GM19468 (cell line): ENCODE measurements at regions not wholly inside any gene's neighbourhood (a gene's known extent, or its start where the extent isn't known, plus 50 kb on each side); places are given as distances from the start of the nearest gene placed in this dataset.

Experiments
- ATAC-seq: cut with Tn5 transposase; IDR thresholded peaks from one replicate; pipeline ENCODE4 v1.9.1; 2021; ENCODE audit warnings: mild to moderate bottlenecking, moderate library complexity, moderate number of reproducible peaks; ENCODE audit not compliant: unreplicated experiment; ENCODE audit errors: extremely low read depth

DNA sequence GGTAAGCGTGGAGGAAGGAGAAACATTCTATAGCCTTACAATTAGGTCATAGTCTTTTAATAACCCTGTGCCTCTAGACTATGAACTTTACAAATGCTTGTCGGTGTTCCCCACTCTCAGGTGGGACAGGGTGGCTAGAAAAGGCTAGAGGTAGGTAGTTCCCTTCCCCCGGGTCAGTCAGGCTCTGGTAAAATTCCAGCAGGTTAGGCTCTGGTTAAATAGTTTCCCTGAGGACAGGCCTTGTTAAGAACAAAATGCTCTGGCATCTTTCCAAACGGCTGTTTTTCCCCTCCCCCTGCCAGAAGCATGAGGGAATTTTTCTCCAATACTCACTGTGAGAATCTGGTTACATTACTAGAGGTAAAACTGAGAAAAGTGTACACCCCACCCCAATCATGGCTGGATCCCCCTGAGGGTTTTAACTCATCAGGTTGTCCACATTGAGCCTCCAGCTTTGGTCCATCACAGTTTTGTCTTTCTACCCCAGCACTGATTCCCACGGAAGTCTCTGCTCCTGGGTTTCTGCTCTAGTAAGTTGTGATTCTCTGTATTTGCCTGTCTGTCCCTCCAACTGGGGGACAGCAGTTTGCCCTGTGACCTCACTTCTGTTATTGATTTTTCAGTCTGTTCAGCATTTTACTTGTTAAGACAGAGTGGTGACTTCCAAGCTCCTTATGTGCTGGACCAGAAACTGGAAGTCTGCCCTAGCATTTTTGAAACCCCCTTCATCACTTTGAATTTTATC is 84.7 kb upstream of the ADGRF1 start:
- ATAC-seq = no peak

DNA sequence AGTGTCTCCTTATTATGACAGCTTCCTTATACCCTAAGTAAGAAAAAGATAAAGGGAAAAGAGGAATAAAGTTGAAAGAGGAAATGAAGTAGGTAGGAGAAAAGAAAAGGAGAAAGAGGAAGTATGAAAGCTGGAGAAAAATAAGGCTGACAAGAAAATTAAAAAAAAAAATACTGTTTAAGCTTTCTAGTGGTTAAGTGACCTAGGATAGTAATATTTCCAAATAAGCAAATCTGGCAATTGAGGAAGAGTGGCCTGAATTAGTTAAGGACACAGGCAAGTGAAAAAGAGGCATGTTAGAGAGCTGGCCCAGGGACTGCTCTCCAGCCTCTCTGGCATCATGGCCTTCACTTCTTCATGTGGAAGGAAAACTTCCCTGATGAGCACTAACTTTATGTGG is 76.5 kb upstream of the ADGRF1 start:
- no peak for ATAC-seq

DNA sequence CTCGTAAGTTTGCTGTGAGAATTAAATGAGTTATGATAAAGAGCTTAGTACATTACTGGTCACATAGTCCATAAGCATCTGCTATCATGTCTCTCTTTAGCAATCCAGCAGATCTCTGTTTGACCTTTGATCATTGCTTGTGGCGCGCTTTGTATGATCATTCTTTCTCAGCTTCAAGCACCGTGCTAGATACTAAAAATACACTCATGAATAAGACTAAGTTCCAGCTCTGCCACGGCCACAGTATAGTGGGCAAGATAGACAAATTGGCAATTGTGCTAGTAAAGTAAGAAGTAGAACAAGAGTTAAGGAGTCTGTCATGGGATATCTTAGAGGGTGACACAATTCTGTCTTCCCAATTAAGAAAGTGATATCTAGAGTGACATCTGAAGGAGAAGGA is 75.2 kb upstream of the ADGRF1 start:
- no peak for ATAC-seq

DNA sequence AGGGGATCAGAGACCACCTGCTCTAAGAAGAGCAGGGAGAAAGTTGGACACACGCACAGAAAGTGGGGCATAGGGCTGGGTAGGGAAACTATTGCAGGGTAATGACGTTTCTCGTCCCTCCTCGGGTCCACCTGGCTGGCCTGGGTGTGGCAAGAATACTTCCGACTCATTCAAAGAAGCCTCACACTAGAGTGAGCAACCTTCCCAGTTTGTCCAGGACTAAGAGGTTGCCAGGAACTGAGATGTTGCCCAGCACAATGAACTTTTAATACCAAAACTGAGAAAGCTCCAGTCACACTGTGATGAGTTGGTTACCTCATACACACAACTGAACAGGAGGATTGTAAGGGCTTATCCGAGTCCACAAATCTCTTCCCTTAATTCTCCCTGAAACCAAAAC is 74.5 kb upstream of the ADGRF1 start:
- no peak for ATAC-seq

DNA sequence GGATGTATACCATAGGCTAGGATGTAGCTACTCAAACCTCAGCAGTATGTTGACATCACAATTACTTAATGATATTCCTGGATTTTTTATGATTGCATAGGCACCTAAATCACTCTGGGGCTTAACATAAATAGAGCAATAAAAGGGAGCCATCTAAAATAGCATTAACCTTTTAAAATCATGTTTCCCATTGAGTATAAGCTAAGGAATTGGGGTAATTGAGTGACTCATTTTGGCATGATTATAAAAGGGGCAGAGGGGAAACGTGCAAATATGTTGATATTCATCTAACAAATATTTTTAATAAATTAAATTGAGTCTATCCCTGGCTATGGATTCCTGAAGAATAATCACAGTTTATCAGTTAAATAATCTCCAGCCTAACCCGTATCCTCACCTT is 74.0 kb upstream of the ADGRF1 start:
- ATAC-seq = no peak

DNA sequence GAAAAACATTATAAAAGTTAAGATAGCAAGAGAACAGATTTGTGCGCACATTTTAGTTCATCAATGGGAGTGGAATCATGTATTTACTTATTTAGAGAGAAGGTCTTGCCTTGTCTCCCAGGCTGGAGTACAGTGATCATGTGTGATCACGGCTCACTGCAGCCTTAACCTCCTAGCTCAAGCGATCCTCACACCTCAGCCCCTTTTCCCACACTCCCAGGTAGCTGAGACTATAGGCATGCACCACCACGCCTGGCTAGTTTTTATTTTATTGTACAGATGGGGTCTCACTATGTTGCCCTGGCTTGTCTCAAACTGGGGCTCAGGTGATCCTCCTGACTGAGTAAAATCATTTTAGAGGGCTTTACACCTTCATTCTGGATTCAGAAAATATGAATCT is 72.3 kb upstream of the ADGRF1 start:
- ATAC-seq = no peak

DNA sequence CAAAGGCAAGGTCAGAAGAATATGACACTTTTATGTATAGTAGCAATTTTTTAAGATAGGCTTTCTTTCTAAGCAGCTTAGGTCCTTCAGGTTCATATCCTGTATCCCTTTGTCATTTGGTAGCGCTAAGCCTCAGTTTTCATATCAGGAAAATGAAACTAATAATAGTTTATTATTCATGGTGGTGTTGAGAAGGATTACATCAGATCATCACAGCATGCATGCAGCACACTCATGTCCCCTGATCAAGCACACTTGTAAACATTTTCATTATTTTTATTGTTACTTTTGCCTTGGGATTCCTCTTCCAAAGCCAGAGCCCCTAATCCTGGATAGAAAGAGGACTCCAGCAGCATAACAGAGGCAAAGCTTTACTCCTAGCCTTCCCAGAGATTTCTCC is 70.2 kb upstream of the ADGRF1 start:
- ATAC-seq = no peak

DNA sequence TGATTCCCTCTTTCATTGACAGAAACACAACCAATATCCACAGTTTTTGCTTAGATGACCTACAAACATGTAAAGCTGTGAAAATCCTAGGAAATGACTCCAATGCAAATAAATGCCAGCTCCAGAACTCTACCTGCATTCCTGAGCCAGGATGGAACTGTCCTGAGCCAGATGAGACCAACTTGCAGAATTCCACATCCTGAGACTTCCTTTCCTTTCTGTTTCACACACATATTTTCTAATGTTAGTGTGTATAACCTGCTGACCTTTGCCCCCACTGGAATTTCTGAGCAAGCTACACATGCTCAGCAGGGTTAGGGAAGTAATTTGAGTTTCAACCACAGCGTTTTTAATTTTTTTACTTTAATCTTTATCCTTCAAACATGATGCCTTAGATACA is 69.6 kb upstream of the ADGRF1 start:
- no peak for ATAC-seq

DNA sequence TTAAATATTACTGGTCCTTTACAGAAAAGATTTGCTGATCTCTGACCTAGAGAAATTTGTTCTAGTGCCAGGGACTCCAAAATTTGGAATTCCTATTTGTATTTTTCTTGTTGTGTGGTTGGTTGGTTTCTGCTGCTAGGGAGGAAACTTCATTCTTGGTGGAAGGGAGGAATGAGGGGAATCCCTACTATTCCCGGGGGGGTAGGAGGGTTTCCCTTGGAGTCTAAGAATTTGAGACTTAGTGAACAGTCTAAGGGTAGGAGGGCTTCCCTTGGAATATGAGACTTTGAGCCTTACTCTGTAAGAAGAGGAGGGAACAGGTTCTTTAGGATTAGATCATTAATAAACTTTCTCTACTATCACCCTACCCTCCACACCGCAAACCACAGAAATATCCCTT is 67.1 kb upstream of the ADGRF1 start:
- no peak for ATAC-seq

DNA sequence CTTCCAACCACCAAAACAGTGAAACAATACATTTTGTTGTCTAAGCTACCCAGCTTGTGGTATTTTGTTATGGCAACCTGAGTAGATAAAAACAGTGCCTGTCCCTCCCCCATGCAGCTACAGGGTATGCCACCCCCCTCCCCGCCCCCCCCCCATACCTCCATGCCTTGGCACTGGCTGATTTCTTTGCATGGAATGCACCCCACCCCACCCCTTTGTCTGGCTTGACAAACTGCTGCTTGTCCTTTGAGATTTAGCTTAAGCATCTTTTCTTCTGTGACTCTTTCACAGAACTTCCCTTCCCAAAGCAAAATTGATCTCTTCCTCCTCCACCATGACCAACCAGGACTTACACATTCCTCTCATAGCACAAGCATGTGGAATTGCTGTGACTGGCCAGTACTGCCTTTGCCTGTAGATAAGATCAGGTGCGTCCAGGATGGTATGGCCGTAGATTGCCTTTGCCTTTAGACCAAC is 64.6 kb upstream of the ADGRF1 start:
- no peak for ATAC-seq

DNA sequence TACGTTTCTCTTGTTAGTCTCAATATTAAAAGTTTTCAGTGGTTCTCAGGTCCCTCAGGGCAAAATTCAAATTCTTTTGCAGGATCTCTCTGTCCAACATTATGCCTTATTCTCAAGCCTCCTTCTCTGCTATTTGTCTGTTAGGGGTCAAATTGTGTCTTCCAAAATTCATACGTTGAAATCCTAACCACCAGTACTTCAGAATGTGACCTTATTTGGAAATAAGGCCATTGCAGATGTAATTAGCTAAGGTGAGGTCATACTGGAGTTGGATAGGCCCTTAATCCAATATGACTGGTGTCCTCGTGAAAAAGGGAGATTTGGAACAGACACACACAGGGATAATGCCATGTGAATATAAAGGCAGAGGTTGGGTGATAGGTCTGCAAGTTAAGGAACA is 64.1 kb upstream of the ADGRF1 start:
- no peak for ATAC-seq

DNA sequence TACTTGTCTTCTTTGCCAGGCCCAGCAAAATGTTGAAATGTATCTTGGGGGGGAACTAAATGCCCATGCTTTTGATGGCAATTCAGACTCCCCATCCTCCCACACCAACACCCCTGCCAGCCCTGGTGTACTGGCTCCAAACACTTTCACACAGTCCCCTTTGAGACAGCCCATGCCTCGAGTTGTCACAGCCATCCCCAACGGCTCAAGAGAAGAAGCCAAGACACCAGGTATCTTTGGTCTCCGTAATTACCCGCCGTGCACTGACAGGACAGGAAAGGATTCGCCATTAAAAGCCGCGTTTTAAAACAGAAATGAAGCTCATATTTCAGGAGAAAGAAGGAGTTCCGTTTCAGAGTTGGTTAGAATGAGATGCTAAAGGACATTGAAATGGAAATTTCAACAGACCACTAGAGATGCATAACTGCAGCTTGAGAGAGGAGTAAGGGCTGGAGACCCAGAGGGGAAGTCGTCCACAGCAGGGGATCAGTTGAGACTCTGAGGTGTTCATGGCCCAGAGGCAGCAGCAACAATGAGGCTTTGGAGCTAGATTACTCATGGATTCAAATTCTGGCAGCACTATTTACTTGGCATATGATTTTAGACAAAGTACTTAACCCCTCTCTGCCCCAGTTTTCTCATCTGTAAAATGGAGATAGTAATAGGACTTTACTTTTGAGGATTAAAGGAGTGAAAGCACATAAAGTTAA is 63.5 kb upstream of the ADGRF1 start:
- ATAC-seq = no peak

DNA sequence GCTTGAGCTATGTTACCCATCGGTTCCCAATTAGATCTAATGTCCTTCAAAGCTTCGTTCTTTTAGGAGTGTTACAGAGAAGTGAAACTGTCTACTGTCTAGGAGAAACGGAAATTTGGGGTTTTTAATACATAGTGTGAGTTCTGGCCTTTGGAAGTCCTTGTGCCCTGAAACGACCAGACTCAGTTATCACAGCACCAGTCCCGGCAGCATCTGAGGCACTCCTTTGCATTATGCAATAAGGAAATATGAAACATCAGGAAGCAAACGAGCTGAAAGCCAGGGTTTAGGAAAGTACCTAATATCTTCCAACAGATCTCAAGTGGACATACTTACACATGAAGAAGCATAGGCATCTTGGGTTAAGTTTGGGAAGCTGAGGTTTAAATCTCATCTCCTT is 61.8 kb upstream of the ADGRF1 start:
- no peak for ATAC-seq

DNA sequence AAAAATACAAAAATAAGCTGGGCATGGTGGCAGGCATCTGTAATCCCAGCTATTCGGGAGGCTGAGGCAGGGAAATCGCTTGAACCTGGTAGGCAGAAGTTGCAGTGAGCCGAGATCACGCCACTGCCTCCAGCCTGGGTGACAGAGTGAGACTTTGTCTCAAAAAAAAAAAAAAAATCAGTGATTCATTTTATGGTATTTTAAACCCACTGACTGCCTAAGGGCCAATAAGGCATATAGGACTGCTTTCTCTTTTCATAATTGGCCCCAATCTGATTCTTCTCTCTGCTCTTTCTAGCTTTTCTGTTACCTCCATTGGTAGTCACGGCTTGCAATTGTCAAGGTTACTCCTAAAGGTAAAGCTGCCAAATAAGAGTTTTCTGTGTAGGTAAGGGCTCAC is 60.2 kb upstream of the ADGRF1 start:
- ATAC-seq = no peak

DNA sequence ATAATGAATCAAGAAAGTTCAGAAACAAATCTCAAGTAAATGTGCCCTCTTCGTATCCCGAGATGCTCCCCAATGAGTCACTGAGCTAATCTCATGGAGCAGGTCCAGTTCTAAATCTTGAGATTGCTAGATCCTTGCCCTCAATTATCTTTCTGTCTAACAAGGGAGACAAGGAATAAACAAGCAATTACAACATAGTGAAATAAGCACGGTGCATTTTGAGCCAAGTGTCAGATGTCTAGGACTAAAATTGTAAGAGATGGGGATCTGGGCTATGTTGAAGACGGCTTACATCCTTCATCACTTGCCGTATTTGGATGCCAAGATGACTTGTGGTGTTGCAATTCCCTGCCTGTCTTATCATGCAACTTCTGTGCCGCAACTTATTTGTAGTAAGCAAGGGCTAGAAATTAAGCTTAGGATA is 56.5 kb upstream of the ADGRF1 start:
- no peak for ATAC-seq

DNA sequence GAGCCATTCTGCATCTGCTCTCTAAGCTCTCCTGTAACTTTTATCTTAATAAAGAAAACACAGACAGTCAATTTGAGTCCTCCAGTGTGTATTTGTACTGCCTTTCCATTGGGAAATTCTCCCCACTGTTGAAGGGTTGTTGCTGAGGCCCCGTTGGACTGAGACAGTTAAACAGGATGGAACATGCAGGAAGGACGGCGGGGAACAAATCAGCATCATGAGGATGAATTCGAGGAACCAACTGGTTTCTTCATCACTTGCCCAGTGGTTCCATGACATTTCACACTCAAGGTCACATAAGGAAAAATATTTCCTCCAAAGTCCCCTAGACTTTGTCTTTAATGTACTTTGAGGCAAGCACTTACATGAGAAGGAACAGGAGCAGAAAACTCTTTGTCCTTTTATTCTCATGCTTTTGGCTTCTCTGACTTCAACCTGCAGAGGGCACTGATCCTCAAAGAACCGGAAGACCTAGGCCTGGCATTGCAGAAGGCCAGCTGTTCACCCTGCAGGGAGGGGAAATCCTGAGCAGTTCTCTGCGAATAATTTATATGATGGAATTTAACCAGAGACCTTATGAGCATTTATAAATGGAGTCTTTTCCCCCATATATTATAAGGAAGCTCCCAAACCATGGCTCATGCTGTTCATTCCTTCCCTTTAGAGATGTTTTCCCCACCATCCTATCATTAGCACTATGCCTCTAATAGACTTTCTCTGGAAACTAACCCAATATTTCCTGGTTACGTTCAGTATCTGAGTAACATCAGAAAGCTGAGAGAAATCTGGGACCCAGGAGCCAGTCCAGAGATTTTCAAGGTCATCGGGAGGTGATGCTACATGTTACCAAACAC is 55.2 kb upstream of the ADGRF1 start:
- ATAC-seq = peak; percentile 92

DNA sequence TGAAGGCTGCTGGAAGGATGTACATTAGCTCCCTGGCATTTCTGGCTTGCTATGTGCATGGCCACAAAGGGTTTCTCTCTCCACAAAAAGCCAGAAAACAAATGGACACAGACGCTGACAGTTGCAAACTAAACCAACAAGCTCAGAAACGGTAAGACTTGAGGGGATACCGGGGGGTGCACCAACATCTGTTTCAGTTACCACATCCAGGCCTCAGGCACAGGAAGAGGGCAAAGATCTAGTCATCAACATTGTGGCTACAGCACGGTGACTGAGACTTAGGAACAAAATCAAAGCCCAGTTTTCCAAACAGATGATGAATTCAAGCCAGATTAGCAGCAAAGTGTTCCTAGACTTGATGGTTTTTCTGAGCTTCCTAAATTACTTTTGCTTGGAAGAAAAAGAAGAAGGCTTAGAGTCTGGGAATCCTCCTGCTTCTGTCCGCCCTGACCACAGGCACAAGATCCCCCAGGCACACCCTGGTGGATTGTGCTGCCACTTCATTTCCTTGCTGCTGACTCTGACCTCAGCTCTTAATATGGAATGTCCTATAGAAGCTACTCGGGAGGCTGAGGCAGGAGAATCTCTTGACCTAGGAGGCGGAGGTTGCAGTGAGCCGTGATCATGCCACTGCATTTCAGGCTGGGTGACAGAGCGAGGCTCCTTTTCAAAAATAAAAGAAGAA is 54.2 kb upstream of the ADGRF1 start:
- no peak for ATAC-seq

DNA sequence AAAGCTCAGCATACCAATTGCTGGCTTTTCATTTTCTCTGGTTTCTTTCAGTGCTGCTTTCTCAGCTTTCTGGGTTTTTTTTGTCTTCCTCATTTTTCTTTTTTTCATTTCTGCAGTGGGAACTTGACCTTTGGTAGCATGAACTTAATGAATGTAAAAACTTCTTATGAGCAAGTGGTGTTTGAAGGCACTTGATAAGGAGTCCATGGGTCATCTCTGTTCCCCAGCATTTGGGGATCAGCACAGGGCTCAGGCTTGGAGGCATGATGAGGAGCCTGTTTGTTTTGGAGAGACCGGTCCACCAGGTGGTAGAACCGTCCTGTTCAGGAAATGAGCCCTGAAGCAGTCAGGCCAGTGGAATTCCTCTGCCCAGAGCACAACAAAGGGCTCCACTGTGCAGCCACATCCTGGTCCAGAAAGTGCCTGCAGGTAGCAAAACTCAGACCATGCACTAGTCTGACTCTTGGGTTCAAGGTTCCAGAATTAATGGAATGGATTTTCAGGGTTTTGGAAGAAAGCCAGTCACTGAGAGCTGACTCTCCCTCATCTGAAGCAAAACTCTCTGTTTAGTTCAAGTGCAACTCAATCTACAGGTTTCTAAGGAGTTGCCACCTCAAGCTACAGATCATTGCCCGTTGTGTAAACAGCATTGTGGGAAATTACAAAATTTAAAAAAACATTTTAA is 52.3 kb upstream of the ADGRF1 start:
- ATAC-seq = no peak

DNA sequence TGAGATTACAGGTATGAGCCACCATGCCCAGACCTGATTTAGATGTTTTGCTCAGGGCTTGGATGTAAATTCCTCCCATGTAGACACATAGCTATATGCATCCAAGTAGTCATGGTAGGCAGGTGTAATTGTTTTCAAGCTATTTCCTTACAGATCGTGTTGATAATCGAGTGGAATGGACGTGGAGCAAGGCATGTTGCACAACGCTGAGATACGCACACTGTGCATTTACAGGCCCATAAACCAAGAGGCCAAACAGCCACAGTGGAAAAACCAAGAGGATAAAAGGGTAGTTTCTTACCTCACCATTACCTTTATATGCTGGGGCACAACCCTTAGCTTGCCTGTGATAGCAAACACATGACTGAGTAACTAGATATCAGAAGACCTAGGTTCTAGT is 51.0 kb upstream of the ADGRF1 start:
- no peak for ATAC-seq
